ENCODE measurements at regions not wholly inside any gene's neighbourhood (a gene's known extent, or its start where the extent isn't known, plus 50 kb on each side); places are given as distances from the start of the nearest gene placed in this dataset.
"Not testable (repeated sequence)": the region's sequence is repeated elsewhere in the genome, so short reads cannot be mapped to it uniquely, and the experiment has no call there.

- Histone ChIP-seq H3K4me1 (ENCODE audit: control insufficient read depth, insufficient read depth, low read length) (peaks cover 4% of the 10 kb centered on the region), H3K36me3 (ENCODE audit: control insufficient read depth, insufficient read depth, low read length) (no peaks in the 10 kb centered on the region), H3K27ac (ENCODE audit: low read depth, low read length) (no peak overlapping the region), H3K9me3 (ENCODE audit: control insufficient read depth, insufficient read depth, low read length) (no peaks in the 10 kb centered on the region), H3K4me3 (ENCODE audit: low read depth, low read length) (no peak overlapping the region), H3K9ac (ENCODE audit: low read depth, low read length) (no peak overlapping the region), H3K27me3 (ENCODE audit: control insufficient read depth, insufficient read depth, low read length) (no peaks in the 10 kb centered on the region)
These were observed 114.2 kb downstream of the OR2B2 start for GRCh38 chr6:27797960-27798359.

GRCh38 chr6:27796736-27797481, 115.3 kb downstream of the OR2B2 start:
- H3K9ac ChIP-seq (ENCODE audit: low read depth, low read length); H3K4me3 ChIP-seq (ENCODE audit: low read depth, low read length); H3K36me3 ChIP-seq (ENCODE audit: control insufficient read depth, insufficient read depth, low read length); H3K27me3 ChIP-seq (ENCODE audit: control insufficient read depth, insufficient read depth, low read length); H3K9me3 ChIP-seq (ENCODE audit: control insufficient read depth, insufficient read depth, low read length); H3K4me1 ChIP-seq (ENCODE audit: control insufficient read depth, insufficient read depth, low read length); H3K27ac ChIP-seq (ENCODE audit: low read depth, low read length): not testable (repeated sequence)

- no peak overlapping the region; the same call in 1 of the 2 replicates for H3K9ac ChIP-seq (ENCODE audit: low read depth, low read length)
- no peaks in the 10 kb centered on the region for H3K36me3 ChIP-seq (ENCODE audit: control insufficient read depth, insufficient read depth, low read length)
- H3K9me3 ChIP-seq (ENCODE audit: control insufficient read depth, insufficient read depth, low read length): no peaks in the 10 kb centered on the region
- peak overlapping the region; percentile 48 for H3K27ac ChIP-seq (ENCODE audit: low read depth, low read length)
- H3K27me3 ChIP-seq (ENCODE audit: control insufficient read depth, insufficient read depth, low read length): no peaks in the 10 kb centered on the region
- H3K4me3 ChIP-seq (ENCODE audit: low read depth, low read length): peak overlapping the region; percentile 50
- H3K4me1 ChIP-seq (ENCODE audit: control insufficient read depth, insufficient read depth, low read length): peaks cover 4% of the 10 kb centered on the region
These were observed 116.3 kb downstream of the OR2B2 start for GRCh38 chr6:27795697-27796494.

- Histone ChIP-seq H3K9me3 (ENCODE audit: control insufficient read depth, insufficient read depth, low read length) (no peaks in the 10 kb centered on the region), H3K9ac (ENCODE audit: low read depth, low read length) (no peak overlapping the region), H3K27me3 (ENCODE audit: control insufficient read depth, insufficient read depth, low read length) (peaks cover 5% of the 10 kb centered on the region; the same call in 1 of the 2 replicates), H3K4me3 (ENCODE audit: low read depth, low read length) (peak overlapping the region; percentile 83), H3K4me1 (ENCODE audit: control insufficient read depth, insufficient read depth, low read length) (peaks cover 4% of the 10 kb centered on the region), H3K27ac (ENCODE audit: low read depth, low read length) (peak overlapping the region; percentile 79), H3K36me3 (ENCODE audit: control insufficient read depth, insufficient read depth, low read length) (no peaks in the 10 kb centered on the region)
These were observed 120.8 kb downstream of the OR2B2 start for GRCh38 chr6:27791182-27791943.

GRCh38 chr6:27788376-27788775, 123.8 kb downstream of the OR2B2 start:
- not testable (repeated sequence) for H3K4me3 ChIP-seq (ENCODE audit: low read depth, low read length); H3K4me1 ChIP-seq (ENCODE audit: control insufficient read depth, insufficient read depth, low read length); H3K9me3 ChIP-seq (ENCODE audit: control insufficient read depth, insufficient read depth, low read length); H3K9ac ChIP-seq (ENCODE audit: low read depth, low read length); H3K27me3 ChIP-seq (ENCODE audit: control insufficient read depth, insufficient read depth, low read length); H3K36me3 ChIP-seq (ENCODE audit: control insufficient read depth, insufficient read depth, low read length); H3K27ac ChIP-seq (ENCODE audit: low read depth, low read length)

- Histone ChIP-seq H3K4me1 (ENCODE audit: control insufficient read depth, insufficient read depth, low read length) (peaks cover under 1% of the 10 kb centered on the region; the same call in 1 of the 2 replicates), H3K36me3 (ENCODE audit: control insufficient read depth, insufficient read depth, low read length) (no peaks in the 10 kb centered on the region), H3K4me3 (ENCODE audit: low read depth, low read length) (no peak overlapping the region), H3K9me3 (ENCODE audit: control insufficient read depth, insufficient read depth, low read length) (no peaks in the 10 kb centered on the region), H3K9ac (ENCODE audit: low read depth, low read length) (no peak overlapping the region), H3K27me3 (ENCODE audit: control insufficient read depth, insufficient read depth, low read length) (peaks cover 6% of the 10 kb centered on the region), H3K27ac (ENCODE audit: low read depth, low read length) (no peak overlapping the region)
These were observed 126.1 kb downstream of the OR2B2 start for GRCh38 chr6:27786048-27786447.

- no peaks in the 10 kb centered on the region for H3K9me3 ChIP-seq (ENCODE audit: control insufficient read depth, insufficient read depth, low read length)
- no peak overlapping the region for H3K27ac ChIP-seq (ENCODE audit: low read depth, low read length)
- peaks cover 3% of the 10 kb centered on the region; the same call in 1 of the 2 replicates for H3K4me1 ChIP-seq (ENCODE audit: control insufficient read depth, insufficient read depth, low read length)
- peaks cover 9% of the 10 kb centered on the region for H3K27me3 ChIP-seq (ENCODE audit: control insufficient read depth, insufficient read depth, low read length)
- no peaks in the 10 kb centered on the region for H3K36me3 ChIP-seq (ENCODE audit: control insufficient read depth, insufficient read depth, low read length)
- H3K9ac ChIP-seq (ENCODE audit: low read depth, low read length): no peak overlapping the region
- H3K4me3 ChIP-seq (ENCODE audit: low read depth, low read length): no peak overlapping the region
These were observed 126.9 kb downstream of the OR2B2 start for GRCh38 chr6:27785294-27785693.

- H3K27me3 ChIP-seq (ENCODE audit: control insufficient read depth, insufficient read depth, low read length): peaks cover 9% of the 10 kb centered on the region
- no peaks in the 10 kb centered on the region for H3K36me3 ChIP-seq (ENCODE audit: control insufficient read depth, insufficient read depth, low read length)
- H3K4me3 ChIP-seq (ENCODE audit: low read depth, low read length): no peak overlapping the region
- no peak overlapping the region for H3K27ac ChIP-seq (ENCODE audit: low read depth, low read length)
- H3K9me3 ChIP-seq (ENCODE audit: control insufficient read depth, insufficient read depth, low read length): no peaks in the 10 kb centered on the region
- H3K9ac ChIP-seq (ENCODE audit: low read depth, low read length): no peak overlapping the region
- H3K4me1 ChIP-seq (ENCODE audit: control insufficient read depth, insufficient read depth, low read length): peaks cover 3% of the 10 kb centered on the region; the same call in 1 of the 2 replicates
These were observed 129.4 kb downstream of the OR2B2 start for GRCh38 chr6:27782748-27783147.

GRCh38 chr6:27778625-27779417, 133.4 kb downstream of the OR2B2 start:
- peaks cover 3% of the 10 kb centered on the region; the same call in 1 of the 2 replicates for H3K4me1 ChIP-seq (ENCODE audit: control insufficient read depth, insufficient read depth, low read length)
- H3K27me3 ChIP-seq (ENCODE audit: control insufficient read depth, insufficient read depth, low read length): peaks cover 24% of the 10 kb centered on the region
- H3K27ac ChIP-seq (ENCODE audit: low read depth, low read length): no peak overlapping the region
- no peaks in the 10 kb centered on the region for H3K9me3 ChIP-seq (ENCODE audit: control insufficient read depth, insufficient read depth, low read length)
- no peak overlapping the region for H3K4me3 ChIP-seq (ENCODE audit: low read depth, low read length)
- no peaks in the 10 kb centered on the region for H3K36me3 ChIP-seq (ENCODE audit: control insufficient read depth, insufficient read depth, low read length)
- no peak overlapping the region for H3K9ac ChIP-seq (ENCODE audit: low read depth, low read length)

- H3K36me3 ChIP-seq (ENCODE audit: control insufficient read depth, insufficient read depth, low read length): no peaks in the 10 kb centered on the region
- 0 out of 2 replicates have a peak, but pooled peaks cover 2% of the 10 kb centered on the region for H3K9me3 ChIP-seq (ENCODE audit: control insufficient read depth, insufficient read depth, low read length)
- no peak overlapping the region for H3K9ac ChIP-seq (ENCODE audit: low read depth, low read length)
- peaks cover 34% of the 10 kb centered on the region for H3K27me3 ChIP-seq (ENCODE audit: control insufficient read depth, insufficient read depth, low read length)
- peaks cover 6% of the 10 kb centered on the region for H3K4me1 ChIP-seq (ENCODE audit: control insufficient read depth, insufficient read depth, low read length)
- H3K27ac ChIP-seq (ENCODE audit: low read depth, low read length): no peak overlapping the region
- H3K4me3 ChIP-seq (ENCODE audit: low read depth, low read length): peak overlapping the region; percentile 67
These were observed 134.4 kb downstream of the OR2B2 start for GRCh38 chr6:27777614-27778355.

All from HUES48 (cell line).